ENCODE measurements at regions not wholly inside any gene's neighbourhood (a gene's known extent, or its start where the extent isn't known, plus 50 kb on each side); places are given as distances from the start of the nearest gene placed in this dataset.

- no peak overlapping the region for H3K27ac Mint-ChIP-seq (ENCODE audit: unreplicated experiment)
- no peak for TF ChIP-seq CTCF (IDR thresholded peaks at IDR 0.05; ENCODE audit: insufficient read depth in 1 of 2, low read depth in 1 of 2, low read length in 1 of 2, severe bottlenecking in 1 of 2, unreplicated experiment in 1 of 2)
- H3K9me3 ChIP-seq = 0 out of 2 replicates have a peak, but pooled peaks cover 4% of the 10 kb centered on the region
- ChIA-PET CTCF (no interaction called here), POLR2A (no interaction called here)
- H3K27me3 Mint-ChIP-seq (ENCODE audit: insufficient read depth, unreplicated experiment) = no peaks in the 10 kb centered on the region
- peaks cover 24% of the 10 kb centered on the region for H3K9me3 Mint-ChIP-seq (ENCODE audit: unreplicated experiment)
- H3K36me3 Mint-ChIP-seq (ENCODE audit: insufficient read depth, unreplicated experiment) = no peaks in the 10 kb centered on the region
- no peak overlapping the region for H3K4me3 Mint-ChIP-seq (ENCODE audit: unreplicated experiment)
- intact Hi-C loops (cut with micrococcal nuclease; ENCODE audit: unreplicated experiment) = no loop called here
- no TSS peak for BruUV-seq (replicated peaks)
- no peaks in the 10 kb centered on the region for H3K36me3 ChIP-seq (ENCODE audit: control insufficient read depth, insufficient read depth, low read length)
- no peak for DNase-seq
- H3K27me3 ChIP-seq (replicated peaks; ENCODE audit: control insufficient read depth, insufficient read depth, low read length) = no peaks in the 10 kb centered on the region
- no peak overlapping the region for H3K4me3 ChIP-seq (ENCODE audit: low read depth, low read length)
- H3K4me1 Mint-ChIP-seq (ENCODE audit: low read depth, unreplicated experiment) = peaks cover 21% of the 10 kb centered on the region
- H3K4me1 ChIP-seq = peaks cover 24% of the 10 kb centered on the region
Measured at GRCh38 chr2:208618220-208618619, 211.6 kb downstream of the PTH2R start.

GRCh38 chr2:208619993-208620392, 213.4 kb downstream of the PTH2R start:
- no TSS peak for BruUV-seq (replicated peaks)
- H3K9me3 ChIP-seq = no peaks in the 10 kb centered on the region
- H3K27me3 Mint-ChIP-seq (ENCODE audit: insufficient read depth, unreplicated experiment) = no peaks in the 10 kb centered on the region

GRCh38 chr2:208620487-208620978, 213.9 kb downstream of the PTH2R start:
- intact Hi-C loops (cut with micrococcal nuclease; ENCODE audit: unreplicated experiment) = no loop called here
- Histone ChIP-seq H3K4me1 (peaks cover 16% of the 10 kb centered on the region), H3K4me3 (ENCODE audit: low read depth, low read length) (no peak overlapping the region), H3K27me3 (replicated peaks; ENCODE audit: control insufficient read depth, insufficient read depth, low read length) (no peaks in the 10 kb centered on the region), H3K36me3 (ENCODE audit: control insufficient read depth, insufficient read depth, low read length) (no peaks in the 10 kb centered on the region), H3K9me3 (no peaks in the 10 kb centered on the region)
- BruUV-seq (replicated peaks) = no TSS peak
- no peak for DNase-seq
- POLR2A ChIA-PET = no interaction called here
- Mint-ChIP-seq H3K4me1 (ENCODE audit: low read depth, unreplicated experiment) (peaks cover 12% of the 10 kb centered on the region), H3K36me3 (ENCODE audit: insufficient read depth, unreplicated experiment) (no peaks in the 10 kb centered on the region), H3K4me3 (ENCODE audit: unreplicated experiment) (no peak overlapping the region), H3K27me3 (ENCODE audit: insufficient read depth, unreplicated experiment) (no peaks in the 10 kb centered on the region), H3K9me3 (ENCODE audit: unreplicated experiment) (peaks cover 12% of the 10 kb centered on the region), H3K27ac (ENCODE audit: unreplicated experiment) (no peak overlapping the region)
- CTCF ChIA-PET = no interaction called here
- TF ChIP-seq CTCF (IDR thresholded peaks at IDR 0.05; ENCODE audit: insufficient read depth in 1 of 2, low read depth in 1 of 2, low read length in 1 of 2, severe bottlenecking in 1 of 2, unreplicated experiment in 1 of 2) = no peak

More at GRCh38 chr2:208619993-208620392, 213.4 kb downstream of the PTH2R start:
- intact Hi-C loops (cut with micrococcal nuclease; ENCODE audit: unreplicated experiment) = no loop called here
- Mint-ChIP-seq H3K36me3 (ENCODE audit: insufficient read depth, unreplicated experiment) (no peaks in the 10 kb centered on the region), H3K4me3 (ENCODE audit: unreplicated experiment) (no peak overlapping the region), H3K4me1 (ENCODE audit: low read depth, unreplicated experiment) (peaks cover 17% of the 10 kb centered on the region), H3K9me3 (ENCODE audit: unreplicated experiment) (peaks cover 12% of the 10 kb centered on the region), H3K27ac (ENCODE audit: unreplicated experiment) (no peak overlapping the region)
- POLR2A ChIA-PET = no interaction called here
- CTCF ChIA-PET = no interaction called here
- no peak for TF ChIP-seq CTCF (IDR thresholded peaks at IDR 0.05; ENCODE audit: insufficient read depth in 1 of 2, low read depth in 1 of 2, low read length in 1 of 2, severe bottlenecking in 1 of 2, unreplicated experiment in 1 of 2)
- DNase-seq = no peak
- H3K4me1 ChIP-seq = peaks cover 21% of the 10 kb centered on the region
- H3K36me3 ChIP-seq (ENCODE audit: control insufficient read depth, insufficient read depth, low read length) = no peaks in the 10 kb centered on the region
- H3K4me3 ChIP-seq (ENCODE audit: low read depth, low read length) = no peak overlapping the region
- H3K27me3 ChIP-seq (replicated peaks; ENCODE audit: control insufficient read depth, insufficient read depth, low read length) = no peaks in the 10 kb centered on the region
